Activated CD4-positive, alpha-beta T cell treated with anti-CD3 and anti-CD28 coated beads, Interleukin-2, amount 50 U/mL, for 24 hours (primary cell): ENCODE measurements at regions not wholly inside any gene's neighbourhood (a gene's known extent, or its start where the extent isn't known, plus 50 kb on each side); places are given as distances from the start of the nearest gene placed in this dataset.
A peak's percentile ranks its signal among the peaks of the same experiment; 100 is the strongest.

Experiments used
- DNase-seq, 2 donors: peaks; one replicate each; pipeline ENCODE4 v3.0.0-alpha.2; 2020; ENCODE audit warnings: low read depth in 1 of 2, low spot score in 1 of 2

GRCh38 chrX:147693511-147693910, 218.2 kb upstream of the FMR1 start:
- DNase-seq, result no peak

GRCh38 chrX:147699061-147699460, 212.7 kb upstream of the FMR1 start:
- no peak for DNase-seq

GRCh38 chrX:147710301-147710700, 201.4 kb upstream of the FMR1 start:
- no peak for DNase-seq

GRCh38 chrX:147733369-147733768, 178.3 kb upstream of the FMR1 start:
- DNase-seq, result no peak

- no peak for DNase-seq
Observed at GRCh38 chrX:147735364-147735763, 176.4 kb upstream of the FMR1 start.

GRCh38 chrX:147736045-147736444, 175.7 kb upstream of the FMR1 start:
- no peak for DNase-seq

GRCh38 chrX:147737690-147738089, 174.0 kb upstream of the FMR1 start:
- DNase-seq, result no peak

GRCh38 chrX:147738265-147738664, 173.5 kb upstream of the FMR1 start:
- peak in 1 of 2 donors; percentile 0 for DNase-seq

GRCh38 chrX:147739196-147739595, 172.5 kb upstream of the FMR1 start:
- DNase-seq, result no peak

GRCh38 chrX:147741776-147742175, 169.9 kb upstream of the FMR1 start:
- no peak for DNase-seq

GRCh38 chrX:147749308-147749707, 162.4 kb upstream of the FMR1 start:
- DNase-seq, result no peak

- no peak for DNase-seq
Observed at GRCh38 chrX:147757750-147758149, 154.0 kb upstream of the FMR1 start.

- DNase-seq, result no peak
Observed at GRCh38 chrX:147763131-147763530, 148.6 kb upstream of the FMR1 start.

- no peak for DNase-seq
Observed at GRCh38 chrX:147764868-147765267, 146.9 kb upstream of the FMR1 start.

- no peak for DNase-seq
Observed at GRCh38 chrX:147770858-147771257, 140.9 kb upstream of the FMR1 start.

GRCh38 chrX:147776988-147777387, 134.7 kb upstream of the FMR1 start:
- DNase-seq, result no peak

GRCh38 chrX:147779173-147779572, 132.5 kb upstream of the FMR1 start:
- DNase-seq, result no peak

- no peak for DNase-seq
Observed at GRCh38 chrX:147781844-147782243, 129.9 kb upstream of the FMR1 start.

- DNase-seq, result no peak
Observed at GRCh38 chrX:147788641-147789350, 122.9 kb upstream of the FMR1 start.

- DNase-seq, result no peak
Observed at GRCh38 chrX:147800663-147801062, 111.1 kb upstream of the FMR1 start.

GRCh38 chrX:147803948-147804347, 107.8 kb upstream of the FMR1 start:
- no peak for DNase-seq

GRCh38 chrX:147811803-147812202, 99.9 kb upstream of the FMR1 start:
- DNase-seq, result no peak

GRCh38 chrX:147827070-147827469, 84.6 kb upstream of the FMR1 start:
- no peak for DNase-seq
